ENCODE measurements at regions not wholly inside any gene's neighbourhood (a gene's known extent, or its start where the extent isn't known, plus 50 kb on each side); places are given as distances from the start of the nearest gene placed in this dataset.

DNA sequence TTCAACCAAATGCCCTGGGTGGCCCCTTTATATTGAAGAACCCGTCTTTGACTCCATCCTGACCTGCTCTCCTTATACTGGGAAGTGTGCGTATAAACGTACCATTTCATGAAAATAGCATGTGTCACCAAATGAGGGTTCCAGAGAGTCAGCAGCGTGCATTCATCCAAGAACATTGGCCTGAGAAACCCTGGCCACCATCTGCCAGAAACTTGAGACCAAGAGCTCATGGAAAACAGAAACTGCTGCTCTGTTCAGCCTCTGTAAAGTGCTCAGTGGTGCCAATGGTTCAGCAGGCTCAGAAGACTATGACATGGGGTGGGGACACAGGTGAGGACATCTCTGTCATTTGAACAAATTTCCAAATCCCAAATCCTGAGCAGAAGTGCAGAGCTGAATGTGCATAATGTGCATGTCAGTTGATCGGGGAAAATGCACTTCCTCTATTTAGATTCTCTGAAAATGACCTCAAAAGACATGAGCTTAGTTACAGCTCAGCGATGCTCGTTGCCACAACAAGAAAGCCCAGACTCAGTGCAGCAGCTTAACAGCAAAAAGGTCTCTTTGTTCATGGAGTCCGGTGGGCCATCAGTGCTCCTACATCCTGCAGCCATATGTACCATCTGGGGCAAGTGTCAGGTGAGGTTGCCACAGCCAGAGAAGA lies 176.1 kb downstream of the ATPSCKMT start:
- Mint-ChIP-seq H3K4me1 (ENCODE audit: low read depth) (no peaks in the 10 kb centered on the region), H3K4me3 (no peak overlapping the region)

DNA sequence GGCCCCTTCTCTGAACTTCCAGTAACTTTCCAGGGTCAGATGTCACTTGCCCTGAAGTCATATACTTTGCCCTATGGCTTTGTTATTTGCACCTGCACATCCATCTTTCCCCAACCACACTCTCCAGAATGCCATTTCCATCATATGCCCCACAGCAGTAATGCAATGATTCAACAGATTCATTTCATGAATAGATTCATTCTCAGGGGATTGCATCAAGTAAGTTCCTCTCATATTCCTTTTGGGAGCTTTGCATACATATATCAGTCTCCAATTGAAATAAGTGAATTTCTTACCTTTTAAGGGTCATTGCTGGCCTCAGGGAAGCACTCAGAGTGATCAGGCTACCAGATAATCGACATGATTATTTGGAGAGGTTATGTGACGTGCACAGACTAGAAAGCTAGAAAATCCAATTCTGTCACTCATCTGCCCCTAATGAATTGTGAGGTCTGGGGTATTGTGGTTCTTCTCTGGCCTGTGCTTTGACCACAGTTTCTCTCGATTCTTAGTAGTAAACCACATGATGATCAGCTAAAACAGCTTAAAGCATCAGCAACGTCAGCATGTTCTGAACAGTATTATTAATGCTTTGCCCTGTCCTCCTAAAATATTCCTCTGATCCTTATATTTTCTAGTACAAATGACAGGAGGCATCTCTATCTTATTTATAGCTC lies 179.9 kb downstream of the ATPSCKMT start:
- ATAC-seq (no peak), DNase-seq (no peak)
- Mint-ChIP-seq H3K27me3 (ENCODE audit: low read depth) (no peaks in the 10 kb centered on the region), H3K4me3 (no peak overlapping the region), H3K36me3 (ENCODE audit: insufficient read depth) (no peaks in the 10 kb centered on the region), H3K4me1 (ENCODE audit: low read depth) (no peaks in the 10 kb centered on the region), H3K9me3 (peaks cover 4% of the 10 kb centered on the region)

More for the DNA sequence above, 176.1 kb downstream of the ATPSCKMT start:
- Mint-ChIP-seq H3K27me3 (ENCODE audit: low read depth) (no peaks in the 10 kb centered on the region), H3K9me3 (peaks cover 9% of the 10 kb centered on the region), H3K36me3 (ENCODE audit: insufficient read depth) (no peaks in the 10 kb centered on the region)
- DNase-seq (no peak), ATAC-seq (no peak)

DNA sequence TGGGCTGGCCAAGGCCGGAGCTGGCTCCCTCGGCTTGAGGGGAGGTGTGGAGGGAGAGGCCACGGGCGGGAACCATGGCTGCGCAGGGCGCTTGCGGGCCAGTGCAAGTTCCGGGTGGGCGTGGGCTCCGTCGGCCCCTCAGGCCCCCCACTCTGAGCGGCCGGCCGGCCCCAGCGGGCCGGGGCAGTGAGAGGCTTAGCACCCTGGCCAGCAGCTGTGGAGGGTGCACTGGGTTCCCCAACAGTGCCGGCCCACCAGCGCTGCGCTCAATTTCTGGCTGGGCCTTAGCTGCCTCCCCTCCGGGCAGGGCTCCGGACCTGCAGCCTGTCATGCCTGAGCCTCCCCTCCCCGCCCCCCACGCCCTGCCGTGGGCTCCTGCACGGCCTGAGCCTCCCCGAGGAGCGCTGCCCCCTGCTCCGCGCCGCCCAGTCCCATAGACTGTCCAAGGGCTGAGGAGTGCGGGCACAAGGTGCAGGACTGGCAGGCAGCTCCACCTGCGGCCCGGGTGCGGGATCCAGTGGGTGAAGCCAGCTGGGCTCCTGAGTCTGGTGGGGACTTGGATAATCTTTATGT lies 184.2 kb downstream of the ATPSCKMT start:
- Mint-ChIP-seq H3K27me3 (ENCODE audit: low read depth) (peaks cover 4% of the 10 kb centered on the region), H3K9me3 (peaks cover 4% of the 10 kb centered on the region), H3K4me1 (ENCODE audit: low read depth) (no peaks in the 10 kb centered on the region), H3K36me3 (ENCODE audit: insufficient read depth) (no peaks in the 10 kb centered on the region), H3K4me3 (no peak overlapping the region)
- DNase-seq (no peak), ATAC-seq (no peak)

DNA sequence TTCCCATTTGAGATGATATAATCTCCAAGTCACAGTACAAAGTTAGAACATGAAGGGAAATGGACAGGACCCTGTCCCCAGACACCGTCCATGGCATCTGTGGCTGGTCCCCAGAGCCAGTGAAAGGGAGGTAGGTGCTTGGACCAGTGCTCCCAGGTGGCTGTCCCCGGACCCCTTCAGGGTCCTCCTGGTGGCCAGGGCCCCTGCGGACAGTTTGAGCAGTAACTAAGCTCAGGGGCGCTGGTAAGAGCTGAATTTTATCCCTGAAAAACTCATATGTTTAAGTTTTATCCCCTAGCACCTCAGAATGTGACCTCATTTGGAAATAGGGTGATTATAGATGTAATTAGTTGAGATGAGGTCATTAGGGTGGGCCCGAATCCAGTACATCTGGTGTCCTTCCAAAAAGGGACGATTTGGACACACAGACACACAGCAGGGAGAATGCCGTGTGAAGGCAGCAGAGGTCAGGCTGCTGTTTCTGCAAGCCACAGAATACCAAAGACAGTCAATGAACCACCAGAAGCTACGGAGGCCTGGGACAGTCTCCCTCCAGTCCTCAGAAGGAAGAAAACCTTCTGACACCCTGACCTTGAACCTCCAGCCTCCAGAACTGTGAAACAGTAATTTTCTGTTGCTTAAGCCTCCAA lies 185.0 kb downstream of the ATPSCKMT start:
- peaks cover 4% of the 10 kb centered on the region for H3K27me3 Mint-ChIP-seq (ENCODE audit: low read depth)
- no peaks in the 10 kb centered on the region for H3K36me3 Mint-ChIP-seq (ENCODE audit: insufficient read depth)
- peaks cover 4% of the 10 kb centered on the region for H3K9me3 Mint-ChIP-seq
- no peak overlapping the region for H3K4me3 Mint-ChIP-seq
- H3K4me1 Mint-ChIP-seq (ENCODE audit: low read depth), result no peaks in the 10 kb centered on the region
- ATAC-seq, result no peak
- no peak for DNase-seq

DNA sequence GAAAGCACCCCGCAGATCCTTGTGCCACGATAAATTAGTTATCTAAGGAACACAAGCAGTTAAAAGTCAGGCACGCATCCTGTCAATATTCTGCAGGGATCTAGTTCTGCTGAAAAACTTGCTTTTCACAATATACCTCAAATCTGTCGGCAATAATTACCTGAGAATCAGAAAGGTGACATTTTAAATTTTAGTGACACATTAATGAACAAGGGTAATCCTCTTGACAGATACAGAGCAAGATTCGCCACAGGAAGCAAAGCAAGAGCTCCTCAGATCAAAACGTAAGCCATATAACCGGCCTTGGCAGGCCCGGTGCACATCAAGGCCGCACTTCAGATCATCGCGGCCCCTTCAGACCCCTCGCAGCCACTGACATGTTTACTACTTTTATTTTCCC lies 185.7 kb downstream of the ATPSCKMT start:
- Mint-ChIP-seq H3K9me3 (peaks cover 4% of the 10 kb centered on the region), H3K36me3 (ENCODE audit: insufficient read depth) (no peaks in the 10 kb centered on the region), H3K4me1 (ENCODE audit: low read depth) (no peaks in the 10 kb centered on the region), H3K27me3 (ENCODE audit: low read depth) (peaks cover 4% of the 10 kb centered on the region), H3K4me3 (no peak overlapping the region)
- DNase-seq (no peak), ATAC-seq (no peak)

DNA sequence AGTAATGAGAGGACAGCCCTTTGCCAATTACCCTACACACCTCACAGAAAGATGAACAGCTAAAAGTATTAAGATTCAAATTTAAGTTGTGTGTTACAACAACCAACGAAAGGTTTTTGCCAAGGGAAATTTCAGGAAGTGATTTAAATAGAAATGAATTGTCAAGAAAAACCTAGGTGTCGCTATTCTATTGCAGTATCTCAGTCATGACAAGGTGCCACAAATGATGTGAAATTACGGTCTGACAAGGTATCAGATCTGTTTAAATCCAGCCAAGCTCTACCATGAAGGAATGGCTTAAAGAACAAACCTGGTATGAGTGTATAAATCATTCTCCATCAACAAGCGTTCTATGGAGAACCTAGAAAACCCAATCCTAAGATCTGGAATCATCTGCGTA lies 189.7 kb downstream of the ATPSCKMT start:
- peaks cover 7% of the 10 kb centered on the region for H3K27me3 Mint-ChIP-seq (ENCODE audit: low read depth)
- no peaks in the 10 kb centered on the region for H3K4me1 Mint-ChIP-seq (ENCODE audit: low read depth)
- H3K9me3 Mint-ChIP-seq, result no peaks in the 10 kb centered on the region
- ATAC-seq (no peak), DNase-seq (no peak)
- H3K4me3 Mint-ChIP-seq, result no peak overlapping the region
- no peaks in the 10 kb centered on the region for H3K36me3 Mint-ChIP-seq (ENCODE audit: insufficient read depth)

DNA sequence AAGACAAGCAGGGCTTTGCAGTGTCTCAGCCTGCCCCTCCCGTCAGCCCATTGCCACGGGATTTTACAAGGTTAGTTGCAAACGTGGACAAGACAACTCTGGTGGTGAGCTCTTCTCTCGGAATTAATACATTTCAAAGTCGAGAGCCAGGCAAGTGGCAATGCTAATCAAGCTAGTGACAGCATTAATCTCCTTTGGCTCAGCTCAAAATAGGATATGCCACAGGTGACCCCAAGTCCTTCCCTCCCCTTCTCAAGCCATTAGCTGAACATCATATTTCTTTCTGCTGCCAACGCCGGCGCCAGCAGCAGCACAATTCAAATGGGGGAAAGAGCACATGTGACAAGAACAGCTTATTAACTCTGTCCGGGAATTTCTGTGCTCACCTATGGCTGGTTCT lies 190.1 kb downstream of the ATPSCKMT start:
- Mint-ChIP-seq H3K36me3 (ENCODE audit: insufficient read depth) (no peaks in the 10 kb centered on the region), H3K9me3 (no peaks in the 10 kb centered on the region), H3K27me3 (ENCODE audit: low read depth) (peaks cover 7% of the 10 kb centered on the region), H3K4me1 (ENCODE audit: low read depth) (no peaks in the 10 kb centered on the region), H3K4me3 (no peak overlapping the region)
- no peak for ATAC-seq
- no peak for DNase-seq

DNA sequence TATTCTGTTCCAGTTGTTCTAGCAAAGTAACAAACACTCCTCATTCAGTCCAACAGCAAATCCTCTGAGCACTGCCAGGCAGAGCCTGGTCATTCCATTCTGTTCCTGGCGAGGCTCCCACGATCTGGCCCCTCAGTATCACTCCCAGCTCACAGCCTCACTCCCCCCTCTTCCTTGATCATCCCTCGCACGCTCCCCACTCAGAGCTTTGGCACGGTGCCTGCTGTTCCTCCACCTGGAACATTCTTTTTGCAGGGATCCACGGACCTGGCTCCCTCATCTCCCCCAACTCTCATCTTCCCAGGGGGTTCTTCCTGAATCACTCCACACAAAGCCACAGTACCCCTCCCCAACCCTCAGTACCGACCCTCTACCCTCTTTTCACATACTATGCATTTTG lies 192.3 kb downstream of the ATPSCKMT start:
- Mint-ChIP-seq H3K36me3 (ENCODE audit: insufficient read depth) (no peaks in the 10 kb centered on the region), H3K4me1 (ENCODE audit: low read depth) (no peaks in the 10 kb centered on the region), H3K9me3 (peaks cover 11% of the 10 kb centered on the region), H3K27me3 (ENCODE audit: low read depth) (peaks cover 7% of the 10 kb centered on the region), H3K4me3 (no peak overlapping the region)
- ATAC-seq (no peak), DNase-seq (no peak)

DNA sequence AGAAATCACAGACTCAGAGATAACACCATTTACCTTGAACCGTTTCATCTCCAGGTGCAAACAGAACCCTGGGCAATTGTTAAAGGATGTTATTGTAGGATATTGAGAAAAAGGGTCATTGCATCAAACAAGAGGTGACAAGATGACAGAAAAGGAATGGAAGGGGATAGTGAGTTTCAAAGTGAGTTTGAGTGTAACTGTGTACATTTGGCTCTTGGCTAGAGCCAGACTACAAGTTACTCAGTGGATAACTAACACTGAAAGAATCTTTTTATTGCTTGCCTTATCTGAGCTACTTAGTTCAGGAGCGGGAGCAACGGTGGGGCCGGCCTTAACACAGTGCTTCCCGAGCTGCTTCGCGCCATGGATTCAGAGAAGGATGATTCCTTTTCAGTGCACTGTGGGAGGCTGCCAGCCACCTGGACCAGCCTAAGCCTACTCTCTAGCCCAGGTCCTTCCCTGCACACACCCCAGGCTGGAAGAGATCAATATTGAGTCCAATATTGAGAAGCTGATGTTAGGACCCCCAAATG lies 193.4 kb downstream of the ATPSCKMT start:
- no peak for ATAC-seq
- peaks cover 3% of the 10 kb centered on the region for H3K27me3 Mint-ChIP-seq (ENCODE audit: low read depth)

DNA sequence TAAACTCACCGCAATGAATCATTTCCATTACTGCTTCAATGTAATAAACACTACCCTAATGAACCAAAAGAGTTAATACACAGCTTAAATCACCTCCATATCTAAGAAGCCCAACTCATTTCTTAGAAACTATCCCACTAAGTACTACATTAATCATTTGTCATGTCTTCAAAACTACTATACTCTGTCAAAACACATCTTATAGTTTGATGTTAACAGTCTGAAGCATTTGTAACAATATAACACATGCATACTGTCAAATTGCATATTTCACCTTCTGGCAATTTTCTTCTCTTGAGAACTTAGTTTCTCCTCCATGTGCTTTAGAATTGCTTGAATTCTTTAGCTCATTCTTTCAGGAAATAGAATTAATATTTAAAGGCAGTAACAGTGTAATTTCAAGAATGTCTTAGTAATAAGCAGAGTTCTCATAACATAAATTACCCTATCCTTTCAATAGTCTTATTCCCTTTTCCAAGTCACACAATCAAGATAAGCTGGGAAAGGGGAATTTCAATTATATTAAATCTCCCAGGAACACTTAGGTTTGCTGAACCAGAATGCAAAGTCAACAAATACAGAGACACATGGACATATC lies 199.7 kb downstream of the ATPSCKMT start:
- peaks cover 30% of the 10 kb centered on the region for H3K9me3 Mint-ChIP-seq
- ATAC-seq, result no peak
- no peak overlapping the region for H3K4me3 Mint-ChIP-seq
- H3K4me1 Mint-ChIP-seq (ENCODE audit: low read depth), result no peaks in the 10 kb centered on the region
- H3K36me3 Mint-ChIP-seq (ENCODE audit: insufficient read depth), result no peaks in the 10 kb centered on the region
- no peak for DNase-seq
- peaks cover 2% of the 10 kb centered on the region for H3K27me3 Mint-ChIP-seq (ENCODE audit: low read depth)

More for the DNA sequence above, 193.4 kb downstream of the ATPSCKMT start:
- no peaks in the 10 kb centered on the region for H3K36me3 Mint-ChIP-seq (ENCODE audit: insufficient read depth)
- H3K4me1 Mint-ChIP-seq (ENCODE audit: low read depth), result no peaks in the 10 kb centered on the region
- no peak for DNase-seq
- H3K9me3 Mint-ChIP-seq, result peaks cover 15% of the 10 kb centered on the region
- no peak overlapping the region for H3K4me3 Mint-ChIP-seq

DNA sequence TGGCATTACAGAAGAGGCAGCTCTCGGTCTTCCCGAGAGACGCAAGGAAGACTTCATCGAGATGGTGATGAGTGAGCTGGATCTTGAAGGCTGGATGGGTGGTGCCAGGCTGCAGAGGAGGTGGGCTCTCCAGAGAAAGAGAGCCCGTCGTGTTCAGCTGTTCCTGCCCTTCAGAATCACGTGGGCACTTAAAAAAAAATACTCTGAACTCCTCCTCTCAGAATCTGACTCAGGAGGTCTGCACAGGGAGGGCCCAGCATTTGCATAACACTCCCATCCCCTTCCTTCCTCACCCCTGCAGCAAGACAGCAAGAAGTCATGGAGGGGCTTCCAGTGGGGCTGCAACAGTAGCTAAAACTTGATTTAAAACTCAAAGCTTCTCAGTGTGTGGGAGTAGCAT lies 203.0 kb downstream of the ATPSCKMT start:
- Mint-ChIP-seq H3K4me3 (no peak overlapping the region), H3K36me3 (ENCODE audit: insufficient read depth) (no peaks in the 10 kb centered on the region), H3K9me3 (peaks cover 16% of the 10 kb centered on the region), H3K27me3 (ENCODE audit: low read depth) (peaks cover 2% of the 10 kb centered on the region), H3K4me1 (ENCODE audit: low read depth) (no peaks in the 10 kb centered on the region)
- DNase-seq (no peak), ATAC-seq (no peak)

DNA sequence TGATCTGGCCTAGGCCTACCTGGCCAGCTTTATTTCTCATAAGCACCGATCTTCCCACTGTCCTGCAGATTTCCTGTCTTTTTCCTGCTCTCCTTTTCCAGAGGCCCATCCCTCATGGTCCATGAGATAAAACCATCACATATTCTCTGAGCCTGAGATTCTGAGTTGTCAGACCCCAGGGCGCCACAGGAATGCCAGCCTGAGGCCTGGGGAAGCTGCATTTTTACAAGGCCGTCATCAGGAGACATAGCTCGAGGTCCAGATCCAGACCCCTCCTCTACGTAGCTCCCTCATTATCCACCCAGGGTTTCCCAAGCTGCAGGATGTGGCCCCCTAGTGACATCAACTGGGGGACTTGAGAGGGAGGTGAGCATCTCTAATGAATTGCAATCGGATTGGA lies 204.3 kb downstream of the ATPSCKMT start:
- Mint-ChIP-seq H3K4me3 (no peak overlapping the region), H3K36me3 (ENCODE audit: insufficient read depth) (no peaks in the 10 kb centered on the region), H3K4me1 (ENCODE audit: low read depth) (no peaks in the 10 kb centered on the region), H3K9me3 (peaks cover 6% of the 10 kb centered on the region), H3K27me3 (ENCODE audit: low read depth) (peaks cover 2% of the 10 kb centered on the region)
- no peak for ATAC-seq
- DNase-seq, result no peak

DNA sequence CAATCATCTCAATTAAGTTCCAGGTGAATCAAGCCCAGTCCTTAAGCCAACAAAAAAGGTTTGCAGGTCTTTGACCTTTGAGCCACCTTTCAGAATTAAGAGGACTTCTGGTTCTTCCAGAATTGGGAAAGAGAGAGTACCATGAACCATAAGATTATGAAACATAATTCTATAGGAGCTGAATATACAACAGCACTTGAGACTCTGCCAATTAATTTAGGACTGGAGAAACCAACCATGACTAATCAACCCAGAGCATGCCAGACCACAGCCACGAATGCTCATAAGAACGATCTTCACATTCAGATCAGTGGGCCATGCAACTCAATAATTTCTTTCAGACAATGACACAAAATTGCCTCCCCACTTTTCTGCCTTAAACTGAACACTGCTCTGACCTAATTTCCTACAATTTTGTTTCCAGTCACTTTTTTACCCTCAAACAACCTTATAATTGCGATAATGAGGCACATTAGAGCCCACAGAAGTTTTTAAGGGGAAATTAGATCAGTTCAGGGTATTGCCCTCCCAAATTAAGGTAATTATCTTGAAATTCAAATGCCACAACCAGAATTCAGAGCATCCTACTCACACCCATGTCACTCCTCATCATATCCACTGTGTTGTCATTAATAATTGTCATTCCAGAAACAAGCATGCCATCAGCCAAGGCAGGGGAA lies 213.4 kb downstream of the ATPSCKMT start:
- DNase-seq (no peak), ATAC-seq (no peak)
- Mint-ChIP-seq H3K4me1 (ENCODE audit: low read depth) (no peaks in the 10 kb centered on the region), H3K9me3 (no peaks in the 10 kb centered on the region), H3K36me3 (ENCODE audit: insufficient read depth) (no peaks in the 10 kb centered on the region), H3K27me3 (ENCODE audit: low read depth) (no peaks in the 10 kb centered on the region), H3K4me3 (no peak overlapping the region)

DNA sequence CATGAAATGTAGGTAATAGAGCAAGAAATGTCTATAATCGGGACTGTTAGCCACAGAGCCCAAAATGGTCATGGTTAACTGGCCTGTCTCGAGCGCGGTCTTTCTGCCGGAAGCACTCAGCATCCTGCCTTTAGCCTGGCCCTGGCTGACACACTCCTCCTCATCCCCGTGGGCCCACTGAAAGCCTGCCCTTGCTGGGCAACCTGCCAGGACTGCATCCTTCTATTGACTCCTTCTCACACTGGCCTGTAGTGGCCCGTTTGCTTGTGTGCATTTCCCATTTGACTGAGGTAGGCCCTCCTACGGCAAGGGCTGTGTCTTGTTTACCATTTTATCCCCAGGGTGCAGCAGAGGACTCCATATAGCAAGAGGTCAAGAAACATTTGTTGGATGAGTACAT lies 215.7 kb downstream of the ATPSCKMT start:
- H3K4me3 Mint-ChIP-seq, result no peak overlapping the region
- H3K36me3 Mint-ChIP-seq (ENCODE audit: insufficient read depth), result no peaks in the 10 kb centered on the region
- ATAC-seq (no peak), DNase-seq (no peak)
- H3K27me3 Mint-ChIP-seq (ENCODE audit: low read depth), result no peaks in the 10 kb centered on the region
- H3K4me1 Mint-ChIP-seq (ENCODE audit: low read depth), result no peaks in the 10 kb centered on the region
- H3K9me3 Mint-ChIP-seq, result peaks cover 3% of the 10 kb centered on the region
